ENCODE measurements at regions not wholly inside any gene's neighbourhood (a gene's known extent, or its start where the extent isn't known, plus 50 kb on each side); places are given as distances from the start of the nearest gene placed in this dataset.

GRCh38 chr4:144903953-144904711, 193.9 kb downstream of the ANAPC10 start:
- H3K27me3 ChIP-seq (ENCODE audit: insufficient read depth, poor library complexity, severe bottlenecking) = no peaks in the 10 kb centered on the region
- TF ChIP-seq SPI1 (IDR thresholded peaks at IDR 0.05; ENCODE audit: borderline replicate concordance, low read depth) = peak; percentile 90
- no peak for TF ChIP-seq GABPA (IDR thresholded peaks at IDR 0.05; ENCODE audit: low read depth)
- TF ChIP-seq CTCF (IDR thresholded peaks at IDR 0.05; ENCODE audit: insufficient read depth, low read length) = no peak
- no peak for TF ChIP-seq REST (IDR thresholded peaks at IDR 0.05; ENCODE audit: insufficient replicate concordance, low read depth)
- no peak for TF ChIP-seq POLR2AphosphoS5 (IDR thresholded peaks at IDR 0.05; ENCODE audit: low read depth)
- H3K4me3 ChIP-seq (replicated peaks; ENCODE audit: insufficient read depth, low read length) = no peak overlapping the region
- H3K27ac ChIP-seq (replicated peaks) = no peak overlapping the region
- peak in 1 of 2 experiments; percentile 24 for DNase-seq (ENCODE audit: low read depth in 1 of 2, low spot score in 1 of 2)

- no peak for DNase-seq (ENCODE audit: low read depth in 1 of 2, low spot score in 1 of 2)
- Histone ChIP-seq H3K27me3 (ENCODE audit: insufficient read depth, poor library complexity, severe bottlenecking) (no peaks in the 10 kb centered on the region), H3K4me3 (replicated peaks; ENCODE audit: insufficient read depth, low read length) (no peak overlapping the region), H3K27ac (replicated peaks) (no peak overlapping the region)
- no peak for TF ChIP-seq REST (IDR thresholded peaks at IDR 0.05; ENCODE audit: insufficient replicate concordance, low read depth)
- no peak for TF ChIP-seq SPI1 (IDR thresholded peaks at IDR 0.05; ENCODE audit: borderline replicate concordance, low read depth)
- TF ChIP-seq CTCF (IDR thresholded peaks at IDR 0.05; ENCODE audit: insufficient read depth, low read length) = no peak
- TF ChIP-seq GABPA (IDR thresholded peaks at IDR 0.05; ENCODE audit: low read depth) = no peak
Measured at GRCh38 chr4:144905286-144905685, 192.7 kb downstream of the ANAPC10 start.

GRCh38 chr4:144906181-144906925, 191.6 kb downstream of the ANAPC10 start:
- TF ChIP-seq SPI1 (IDR thresholded peaks at IDR 0.05; ENCODE audit: borderline replicate concordance, low read depth) (peak; percentile 86), CTCF (IDR thresholded peaks at IDR 0.05; ENCODE audit: insufficient read depth, low read length) (no peak), REST (IDR thresholded peaks at IDR 0.05; ENCODE audit: insufficient replicate concordance, low read depth) (no peak)
- Histone ChIP-seq H3K27ac (replicated peaks) (peak overlapping the region; percentile 41), H3K27me3 (ENCODE audit: insufficient read depth, poor library complexity, severe bottlenecking) (no peaks in the 10 kb centered on the region), H3K4me3 (replicated peaks; ENCODE audit: insufficient read depth, low read length) (no peak overlapping the region)
- DNase-seq (ENCODE audit: low read depth in 1 of 2, low spot score in 1 of 2) = peak; percentile 14 to 50
